HG02759 (cell line): ENCODE measurements at regions not wholly inside any gene's neighbourhood (a gene's known extent, or its start where the extent isn't known, plus 50 kb on each side); places are given as distances from the start of the nearest gene placed in this dataset.
"Not testable (repeated sequence)": the region's sequence is repeated elsewhere in the genome, so short reads cannot be mapped to it uniquely, and the experiment has no call there.

Experiments used
- ATAC-seq: cut with Tn5 transposase; IDR thresholded peaks from one replicate; pipeline ENCODE4 v1.9.1; 2021; ENCODE audit warnings: mild to moderate bottlenecking, moderate library complexity; ENCODE audit not compliant: unreplicated experiment

DNA sequence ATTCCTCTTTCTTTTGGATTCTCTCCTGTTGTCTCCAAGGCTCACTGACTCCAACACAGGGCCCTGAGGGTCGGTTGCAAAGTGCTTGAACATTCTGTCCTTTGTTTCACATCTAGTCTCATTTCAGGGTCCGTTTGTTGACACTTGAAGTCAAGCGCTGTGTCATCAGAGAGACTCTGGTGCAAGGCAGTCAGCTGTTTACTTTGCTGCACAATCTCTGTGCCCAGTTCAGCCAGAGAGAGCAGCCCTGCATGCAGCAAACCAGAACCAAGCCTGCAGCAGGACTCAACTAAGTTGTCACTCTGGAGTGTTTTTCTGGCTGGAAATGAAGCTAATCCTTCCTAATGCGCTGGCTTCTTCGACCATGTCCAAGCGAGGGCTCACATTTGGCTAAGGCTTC is 77.6 kb upstream of the DPP6 start:
- not testable (repeated sequence) for ATAC-seq

DNA sequence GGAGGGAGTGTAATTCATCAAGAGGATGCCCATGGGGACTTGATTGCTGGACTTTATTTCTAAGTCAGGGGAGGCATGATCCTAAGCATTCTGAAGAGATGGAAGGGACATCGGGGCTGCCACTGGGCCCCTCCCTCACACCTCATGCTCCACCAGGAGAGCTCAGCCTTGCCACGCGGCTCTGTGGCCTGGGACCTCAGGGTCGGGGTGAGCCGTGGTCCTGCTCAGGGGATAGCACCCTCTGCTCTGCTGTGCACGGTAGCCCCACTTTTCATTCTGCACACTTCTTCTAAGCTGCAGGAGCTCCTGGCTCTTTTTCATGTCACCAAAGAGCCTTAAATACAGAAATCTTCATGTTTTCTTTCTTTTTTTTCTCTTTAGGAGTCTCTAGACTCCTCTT is 75.5 kb upstream of the DPP6 start:
- ATAC-seq = not testable (repeated sequence)

GRCh38 chr7:153983186-153983585 is 69.0 kb upstream of the DPP6 start:
- not testable (repeated sequence) for ATAC-seq

GRCh38 chr7:153989066-153989627 is 63.1 kb upstream of the DPP6 start:
- not testable (repeated sequence) for ATAC-seq

DNA sequence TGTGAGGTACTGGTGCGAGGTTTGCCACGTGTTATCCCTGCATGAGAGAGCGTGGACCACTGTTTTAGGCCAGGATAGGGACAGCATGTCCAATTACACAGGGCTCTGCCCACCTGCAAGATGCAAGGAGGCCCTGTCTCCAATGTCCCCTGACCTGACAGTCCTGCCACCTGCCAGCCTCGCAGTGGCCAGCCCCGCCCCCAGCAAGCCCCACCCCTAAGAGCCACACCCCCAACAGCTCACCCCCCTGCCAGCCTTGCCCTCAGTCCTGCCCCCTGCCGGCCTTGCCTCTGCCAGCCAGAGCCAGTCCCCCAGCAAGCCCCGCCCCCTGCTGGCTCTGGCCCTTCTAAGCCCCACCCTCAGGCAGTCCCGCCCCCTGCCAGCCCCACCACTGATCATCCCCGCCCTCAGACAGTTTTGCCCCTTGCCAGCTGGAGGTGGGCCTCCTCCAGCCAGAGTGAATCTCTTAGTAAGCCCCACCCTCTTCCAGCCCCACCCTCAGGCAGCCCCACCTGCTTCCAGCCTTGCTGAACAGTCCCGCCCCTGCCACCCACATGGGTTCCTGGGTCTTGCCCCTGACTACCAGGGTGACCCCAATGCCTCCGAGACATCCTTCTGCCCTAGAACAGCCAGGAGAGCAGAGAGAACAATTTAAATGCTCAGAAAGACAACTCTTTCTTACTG is 62.3 kb upstream of the DPP6 start:
- not testable (repeated sequence) for ATAC-seq

DNA sequence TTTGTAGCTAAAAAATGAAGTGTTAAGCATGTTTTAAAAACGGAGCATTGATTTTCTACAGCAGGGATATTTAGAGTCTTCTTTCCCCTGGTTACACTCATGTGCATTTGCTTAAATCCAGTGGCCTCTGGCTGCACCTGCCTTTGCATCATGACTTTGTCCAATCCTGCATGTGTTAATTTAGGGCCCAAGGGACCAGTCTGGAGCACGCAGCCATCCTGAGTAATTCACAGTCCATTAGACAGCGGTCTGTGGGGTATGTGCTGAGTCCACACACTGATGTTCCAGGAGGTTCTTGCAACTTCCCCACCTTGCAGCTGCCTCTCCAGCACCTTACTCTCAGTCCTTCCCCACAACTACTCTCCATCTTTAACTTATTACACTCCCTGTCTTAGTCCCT is 60.7 kb upstream of the DPP6 start:
- ATAC-seq = not testable (repeated sequence)

- ATAC-seq = not testable (repeated sequence)
These were observed 58.8 kb upstream of the DPP6 start for GRCh38 chr7:153993402-153993801.

DNA sequence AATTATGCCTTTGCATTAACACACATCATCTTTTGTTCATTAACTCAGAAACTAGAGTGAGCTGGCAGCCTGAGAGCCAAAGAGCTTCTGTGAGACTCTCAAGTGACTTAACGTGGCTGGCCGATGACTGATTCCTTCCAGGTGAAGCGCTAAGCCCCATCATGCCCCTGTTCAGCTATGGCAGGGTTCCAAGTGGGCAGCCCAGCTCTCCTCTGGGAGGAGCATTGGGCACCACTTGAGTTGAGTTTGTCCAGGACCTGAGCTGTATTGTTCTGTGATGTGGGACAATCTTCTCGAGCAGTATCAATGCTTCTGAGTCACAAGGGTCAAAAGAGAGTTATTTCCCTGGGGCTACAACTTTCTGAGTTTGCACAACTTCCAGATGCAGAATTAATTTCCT is 53.3 kb upstream of the DPP6 start:
- ATAC-seq = not testable (repeated sequence)
